ENCODE measurements at regions not wholly inside any gene's neighbourhood (a gene's known extent, or its start where the extent isn't known, plus 50 kb on each side); places are given as distances from the start of the nearest gene placed in this dataset.
A peak's percentile ranks its signal among the peaks of the same experiment; 100 is the strongest.
"Not testable (repeated sequence)": the region's sequence is repeated elsewhere in the genome, so short reads cannot be mapped to it uniquely, and the experiment has no call there.

DNA sequence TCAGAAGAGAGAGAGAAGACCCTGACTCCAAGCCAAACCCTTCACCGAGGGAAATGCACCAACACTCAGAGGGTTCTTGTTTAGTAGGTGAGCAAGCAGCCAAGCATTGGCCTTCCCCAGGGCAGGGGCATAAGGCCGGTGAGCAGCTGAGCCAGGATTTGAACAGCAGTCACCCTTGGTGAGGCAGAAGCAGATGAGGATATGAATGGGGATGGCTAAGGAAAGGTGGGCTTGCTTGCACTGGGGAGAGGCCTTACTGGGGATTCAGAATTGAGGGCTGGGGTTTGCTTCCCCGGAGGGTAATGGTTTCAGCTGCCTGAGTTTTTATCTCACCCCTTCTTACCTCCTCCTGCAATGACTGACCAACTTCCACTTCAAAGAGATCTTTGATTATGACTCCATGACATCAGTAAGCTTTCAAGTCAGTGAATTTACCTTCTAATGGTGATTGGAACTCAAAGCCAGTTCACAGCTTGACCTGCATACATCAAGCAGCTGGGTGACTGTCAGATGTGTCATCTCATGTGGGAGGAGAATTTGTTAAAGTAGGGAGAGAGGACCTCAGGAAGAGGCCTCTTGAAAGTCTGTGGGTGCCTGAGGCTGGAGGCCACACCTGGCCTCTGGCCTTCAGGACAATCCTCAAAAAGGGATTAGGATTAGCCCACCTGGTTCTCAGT lies 114.5 kb upstream of the PLGLB2 start:
- DNase-seq (ENCODE audit: low spot score); in situ Hi-C loops (cut with HindIII; ENCODE audit: low sequenced_read_pairs): not testable (repeated sequence)

DNA sequence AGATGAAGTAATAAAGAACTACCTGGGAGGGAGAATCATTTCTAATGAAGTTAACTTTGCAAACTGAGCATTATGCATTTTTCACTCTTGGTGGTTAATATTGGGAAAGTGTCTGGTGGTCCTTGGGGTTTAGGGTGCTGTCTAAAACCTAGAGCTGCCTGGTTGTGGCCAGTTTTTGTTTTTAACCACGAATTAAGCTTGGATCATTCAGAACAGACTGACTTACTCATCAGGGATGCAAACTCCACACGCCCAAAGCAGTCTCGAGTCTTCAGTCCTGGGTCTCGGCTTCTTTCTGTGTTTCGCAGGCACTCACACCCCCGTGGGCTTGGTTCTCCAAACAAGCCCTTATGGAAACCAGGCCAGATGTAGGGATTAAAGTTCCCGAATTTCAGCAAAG lies 113.8 kb upstream of the PLGLB2 start:
- DNase-seq (ENCODE audit: low spot score); in situ Hi-C loops (cut with HindIII; ENCODE audit: low sequenced_read_pairs): not testable (repeated sequence)

GRCh38 chr2:87634971-87635650 lies 112.8 kb upstream of the PLGLB2 start:
- DNase-seq (ENCODE audit: low spot score); in situ Hi-C loops (cut with HindIII; ENCODE audit: low sequenced_read_pairs): not testable (repeated sequence)

- DNase-seq (ENCODE audit: low spot score); in situ Hi-C loops (cut with HindIII; ENCODE audit: low sequenced_read_pairs): not testable (repeated sequence)
Observed at GRCh38 chr2:87636246-87636645, 111.6 kb upstream of the PLGLB2 start.

DNA sequence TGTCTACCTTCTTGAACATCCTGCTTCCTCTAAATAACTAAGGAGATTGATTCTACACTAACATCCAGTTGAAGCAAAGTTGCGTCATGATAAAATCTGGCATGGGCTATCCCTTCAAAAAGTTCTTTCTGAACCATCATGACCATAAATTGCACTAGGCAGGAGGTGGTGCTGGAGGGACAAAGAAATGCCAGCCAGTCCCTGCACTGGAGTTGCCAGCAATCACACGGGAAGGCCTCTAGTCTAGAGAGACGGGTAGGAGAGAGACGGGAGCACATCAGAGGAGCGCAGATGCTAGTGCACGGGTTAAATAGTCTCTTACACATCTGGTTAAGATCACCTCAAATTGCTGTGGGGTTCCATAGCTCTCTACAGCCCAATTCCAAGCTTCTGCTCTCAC lies 111.2 kb upstream of the PLGLB2 start:
- DNase-seq (ENCODE audit: low spot score); in situ Hi-C loops (cut with HindIII; ENCODE audit: low sequenced_read_pairs): not testable (repeated sequence)

GRCh38 chr2:87637249-87637990 lies 110.5 kb upstream of the PLGLB2 start:
- in situ Hi-C loops (cut with HindIII; ENCODE audit: low sequenced_read_pairs): not testable (repeated sequence)
- DNase-seq (ENCODE audit: low spot score): peak; percentile 8

DNA sequence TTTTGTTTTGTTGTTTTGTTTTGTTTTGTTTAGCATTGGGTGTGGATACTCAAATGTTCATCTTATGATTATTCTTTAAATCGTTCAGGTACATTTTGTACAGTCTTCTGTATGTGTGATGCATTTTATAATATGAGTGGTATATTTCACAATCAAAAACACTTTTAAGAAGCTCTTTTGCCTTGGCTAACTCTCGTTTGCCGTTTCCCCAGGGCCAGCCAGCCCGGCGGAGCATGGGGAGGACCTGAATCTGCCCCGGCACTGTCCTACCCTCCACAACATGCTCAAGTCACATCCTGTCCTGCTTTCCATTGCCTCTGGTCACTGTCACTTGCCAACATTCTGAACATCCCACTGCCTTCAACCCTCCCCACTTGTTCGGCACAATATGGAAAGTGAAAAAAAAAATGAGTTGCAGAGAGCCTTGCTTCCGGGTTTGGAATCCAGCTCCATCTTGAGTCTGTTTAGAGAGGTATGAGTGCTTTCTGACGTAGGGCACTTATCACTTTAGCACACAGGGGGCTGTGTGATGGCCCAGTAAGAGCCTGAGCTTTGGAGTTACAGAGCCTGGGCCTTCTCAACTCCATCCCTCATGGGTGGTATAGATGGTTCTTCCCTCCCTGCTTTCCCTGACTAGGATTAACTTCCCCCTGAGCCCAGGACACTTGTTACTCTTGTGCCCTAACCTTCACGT lies 109.6 kb upstream of the PLGLB2 start:
- in situ Hi-C loops (cut with HindIII; ENCODE audit: low sequenced_read_pairs); DNase-seq (ENCODE audit: low spot score): not testable (repeated sequence)

DNA sequence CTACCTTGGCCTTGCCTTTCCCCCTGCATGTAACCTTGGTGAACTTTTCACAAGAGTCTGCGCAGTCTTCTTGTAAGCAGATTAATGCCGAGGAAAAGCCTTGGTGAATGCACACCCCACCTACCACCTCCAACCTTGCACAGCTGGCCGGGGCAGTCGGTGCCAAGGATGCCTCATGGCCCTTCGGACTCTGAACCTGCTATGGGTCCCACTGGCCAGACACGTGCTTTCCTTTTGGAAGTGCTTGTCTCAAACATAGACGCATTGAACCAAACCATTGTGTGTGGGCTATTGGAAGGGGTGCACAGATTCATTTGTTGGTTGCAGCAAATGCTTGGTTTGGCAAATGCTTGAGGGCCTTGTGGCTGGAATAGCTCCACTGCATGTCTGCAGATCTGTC lies 109.0 kb upstream of the PLGLB2 start:
- DNase-seq (ENCODE audit: low spot score); in situ Hi-C loops (cut with HindIII; ENCODE audit: low sequenced_read_pairs): not testable (repeated sequence)

DNA sequence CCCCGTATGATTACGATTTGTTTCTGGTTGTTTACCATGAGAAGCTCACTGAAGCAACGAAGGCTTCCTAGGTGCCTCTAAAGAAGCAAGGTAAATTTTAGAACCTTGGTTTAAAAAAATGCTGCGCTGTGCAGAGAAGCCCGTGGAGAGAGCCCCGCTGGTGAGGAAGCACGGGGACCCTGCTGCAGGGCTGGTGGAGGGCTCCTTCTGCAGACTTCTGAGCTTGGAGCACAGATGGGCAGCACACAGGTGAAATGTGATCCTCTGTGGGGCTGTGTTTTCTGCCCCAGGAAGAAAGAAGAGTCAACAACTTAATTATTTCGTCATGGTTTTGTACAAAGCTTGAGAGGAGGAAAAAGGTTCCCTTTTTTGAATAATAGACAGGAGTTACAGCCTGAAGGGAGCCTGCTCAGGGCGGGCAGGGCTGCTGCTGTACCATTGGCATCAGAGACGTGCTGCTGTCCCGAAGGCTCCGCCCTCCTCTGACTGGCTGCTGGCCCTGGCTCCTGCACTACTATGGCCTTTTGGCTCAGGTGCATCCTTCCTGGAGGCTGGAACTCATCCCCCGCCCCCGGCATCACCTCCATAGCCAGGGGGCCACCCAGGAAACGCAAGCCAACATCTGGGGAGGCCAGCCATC lies 108.0 kb upstream of the PLGLB2 start:
- in situ Hi-C loops (cut with HindIII; ENCODE audit: low sequenced_read_pairs): not testable (repeated sequence)

DNA sequence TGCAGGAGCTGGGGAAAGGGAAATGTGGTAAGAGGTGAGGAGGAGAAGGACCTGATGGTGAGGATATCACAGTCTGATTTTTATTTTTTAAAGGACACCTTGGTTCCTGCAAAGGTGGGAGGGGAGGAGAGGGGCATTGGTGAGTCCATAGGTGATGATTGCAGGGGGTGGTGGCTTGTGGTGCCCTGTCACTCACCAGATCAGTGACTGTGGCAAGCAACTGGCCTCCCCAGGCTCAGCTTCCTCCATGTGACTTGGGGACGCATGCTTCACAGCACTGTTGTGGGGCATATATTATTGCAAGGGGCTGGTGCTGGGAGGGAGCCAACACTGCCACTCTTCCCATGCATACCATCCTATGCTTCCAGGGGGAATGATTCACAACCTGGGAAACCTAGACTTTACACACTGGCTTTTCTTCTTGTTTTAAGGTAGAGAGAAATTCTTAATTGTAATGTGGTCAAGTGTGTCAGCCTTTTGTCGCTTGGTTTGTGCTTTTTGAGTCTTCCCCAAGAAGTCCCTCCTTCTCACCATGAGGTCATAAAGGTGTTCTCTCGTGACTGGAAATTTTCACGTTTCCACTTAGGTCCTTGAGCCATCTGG lies 106.8 kb upstream of the PLGLB2 start:
- in situ Hi-C loops (cut with HindIII; ENCODE audit: low sequenced_read_pairs); DNase-seq (ENCODE audit: low spot score): not testable (repeated sequence)

More for the DNA sequence above, 108.0 kb upstream of the PLGLB2 start:
- not testable (repeated sequence) for DNase-seq (ENCODE audit: low spot score)

DNA sequence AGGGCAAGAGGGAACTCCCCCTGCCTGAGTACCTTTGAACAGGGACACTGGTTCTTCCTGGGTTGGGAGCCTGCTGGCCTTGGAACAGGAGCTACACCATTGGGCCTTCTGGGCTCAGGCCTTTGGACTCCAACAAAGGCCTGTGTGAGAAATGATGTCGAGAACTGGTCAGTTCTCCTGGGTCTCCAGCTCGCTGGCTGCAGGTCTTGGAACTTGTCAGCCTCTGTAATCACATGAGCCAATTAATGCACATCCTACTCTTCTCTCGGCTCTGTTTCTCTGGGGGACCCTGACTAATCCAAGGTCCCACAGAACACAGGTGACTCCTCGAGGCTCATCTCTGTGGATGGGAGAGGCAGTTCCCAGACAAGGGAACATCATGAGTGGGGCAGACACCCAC lies 104.7 kb upstream of the PLGLB2 start:
- in situ Hi-C loops (cut with HindIII; ENCODE audit: low sequenced_read_pairs); DNase-seq (ENCODE audit: low spot score): not testable (repeated sequence)

- DNase-seq (ENCODE audit: low spot score); in situ Hi-C loops (cut with HindIII; ENCODE audit: low sequenced_read_pairs): not testable (repeated sequence)
Observed at GRCh38 chr2:87647737-87648498, 100.0 kb upstream of the PLGLB2 start.

DNA sequence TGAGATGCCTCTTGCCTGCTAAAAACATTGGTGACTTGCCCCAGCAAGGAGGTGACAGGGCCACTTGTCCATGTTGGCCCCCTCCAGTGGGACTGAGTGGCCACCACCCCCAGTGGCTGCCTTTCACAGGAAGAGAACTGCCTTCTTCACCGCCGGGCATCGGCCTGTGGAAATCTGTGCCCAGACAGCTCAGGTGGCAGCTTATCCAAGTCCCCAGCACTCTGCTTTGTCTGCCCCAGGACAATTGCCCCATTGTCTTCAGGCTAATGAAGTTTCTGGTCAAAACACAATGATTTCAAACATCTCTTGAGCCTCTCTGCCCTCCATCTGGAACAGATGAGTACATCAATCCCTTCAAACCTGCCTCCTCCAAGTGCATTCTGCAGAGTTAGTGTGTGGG lies 99.1 kb upstream of the PLGLB2 start:
- DNase-seq (ENCODE audit: low spot score); in situ Hi-C loops (cut with HindIII; ENCODE audit: low sequenced_read_pairs): not testable (repeated sequence)

GRCh38 chr2:87649871-87650270 lies 98.0 kb upstream of the PLGLB2 start:
- in situ Hi-C loops (cut with HindIII; ENCODE audit: low sequenced_read_pairs); DNase-seq (ENCODE audit: low spot score): not testable (repeated sequence)

- in situ Hi-C loops (cut with HindIII; ENCODE audit: low sequenced_read_pairs); DNase-seq (ENCODE audit: low spot score): not testable (repeated sequence)
Observed at GRCh38 chr2:87650837-87651236, 97.0 kb upstream of the PLGLB2 start.

DNA sequence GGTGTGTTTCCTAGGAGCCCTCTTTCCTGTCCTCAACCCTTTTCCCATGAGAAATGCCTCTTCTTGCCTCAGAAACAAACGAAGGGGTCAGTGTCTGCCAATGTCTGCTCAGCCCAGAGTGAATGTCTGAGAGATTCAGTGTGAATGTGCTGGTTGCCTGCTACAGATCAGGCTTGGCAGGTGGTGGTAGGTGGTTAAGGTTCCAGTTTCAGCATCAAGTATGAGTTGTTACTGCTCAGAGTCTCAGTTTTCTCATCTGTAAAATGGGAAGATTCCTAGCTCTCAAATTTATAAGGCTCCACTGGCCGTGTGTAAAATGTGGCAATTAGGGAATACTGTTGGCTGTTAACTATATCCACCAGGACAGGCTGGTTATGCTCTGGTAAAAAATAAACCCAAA lies 96.3 kb upstream of the PLGLB2 start:
- DNase-seq (ENCODE audit: low spot score); in situ Hi-C loops (cut with HindIII; ENCODE audit: low sequenced_read_pairs): not testable (repeated sequence)

DNA sequence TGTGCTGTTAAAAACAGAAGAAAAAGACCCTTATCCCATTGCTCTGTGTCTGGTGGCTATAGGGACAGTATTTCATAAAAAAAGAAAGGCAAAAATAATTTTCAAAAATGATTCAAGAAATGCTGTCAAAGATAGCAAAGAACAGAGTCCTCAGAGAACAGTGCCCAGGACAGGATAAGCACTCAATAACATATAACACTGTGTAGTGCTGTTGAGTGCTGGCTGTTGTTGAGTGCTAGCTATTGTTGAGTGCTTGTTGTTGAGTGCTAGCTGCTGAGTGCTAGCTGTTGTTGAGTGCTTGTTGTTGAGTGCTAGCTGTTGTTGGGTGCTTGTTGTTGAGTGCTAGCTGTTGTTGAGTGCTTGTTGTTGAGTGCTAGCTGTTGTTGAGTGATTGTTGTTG lies 94.5 kb upstream of the PLGLB2 start:
- in situ Hi-C loops (cut with HindIII; ENCODE audit: low sequenced_read_pairs); DNase-seq (ENCODE audit: low spot score): not testable (repeated sequence)
